Activated naive CD8-positive, alpha-beta T cell treated with anti-CD3 and anti-CD28 coated beads, Interleukin-2, amount 10 ng/mL, durations not matched to agents 7 days and 5 days (primary cell): ENCODE measurements at regions not wholly inside any gene's neighbourhood (a gene's known extent, or its start where the extent isn't known, plus 50 kb on each side); places are given as distances from the start of the nearest gene placed in this dataset.
"Not testable (repeated sequence)": the region's sequence is repeated elsewhere in the genome, so short reads cannot be mapped to it uniquely, and the experiment has no call there.

Experiments
- ATAC-seq: fragments of 150-1000 bp; cut with Tn5 transposase; one replicate; pipeline ENCODE4 v1.10.0; 2021; ENCODE audit warnings: low read depth, moderate library complexity
- POLR2A ChIA-PET: fragments of 350-600 bp; sonication (Branson Sonifier 250); formaldehyde crosslinking; loops from one replicate; lab custom pipeline; 2021; ENCODE audit warnings: antibody characterized with exemption; lab: Charles Lee
- DNase-seq: peaks from one replicate; pipeline ENCODE4 v3.0.0; 2021
- H3K27ac Mint-ChIP-seq: one replicate; pipeline ENCODE4 v1.8.0; 2022; ENCODE audit warnings: mild to moderate bottlenecking, mixed read lengths
- H3K27me3 Mint-ChIP-seq: one replicate; pipeline ENCODE4 v1.8.0; 2022; ENCODE audit warnings: mild to moderate bottlenecking, moderate library complexity, mixed read lengths
- H3K36me3 Mint-ChIP-seq: one replicate; pipeline ENCODE4 v1.8.0; 2021; ENCODE audit warnings: mild to moderate bottlenecking, mixed read lengths
- H3K4me1 Mint-ChIP-seq: one replicate; pipeline ENCODE4 v1.8.0; 2021; ENCODE audit warnings: mixed read lengths
- H3K4me3 Mint-ChIP-seq: one replicate; pipeline ENCODE4 v1.8.0; 2022; ENCODE audit warnings: mild to moderate bottlenecking, moderate library complexity, mixed read lengths
- H3K9me3 Mint-ChIP-seq: one replicate; pipeline ENCODE4 v1.8.0; 2021; ENCODE audit warnings: mixed read lengths

DNA sequence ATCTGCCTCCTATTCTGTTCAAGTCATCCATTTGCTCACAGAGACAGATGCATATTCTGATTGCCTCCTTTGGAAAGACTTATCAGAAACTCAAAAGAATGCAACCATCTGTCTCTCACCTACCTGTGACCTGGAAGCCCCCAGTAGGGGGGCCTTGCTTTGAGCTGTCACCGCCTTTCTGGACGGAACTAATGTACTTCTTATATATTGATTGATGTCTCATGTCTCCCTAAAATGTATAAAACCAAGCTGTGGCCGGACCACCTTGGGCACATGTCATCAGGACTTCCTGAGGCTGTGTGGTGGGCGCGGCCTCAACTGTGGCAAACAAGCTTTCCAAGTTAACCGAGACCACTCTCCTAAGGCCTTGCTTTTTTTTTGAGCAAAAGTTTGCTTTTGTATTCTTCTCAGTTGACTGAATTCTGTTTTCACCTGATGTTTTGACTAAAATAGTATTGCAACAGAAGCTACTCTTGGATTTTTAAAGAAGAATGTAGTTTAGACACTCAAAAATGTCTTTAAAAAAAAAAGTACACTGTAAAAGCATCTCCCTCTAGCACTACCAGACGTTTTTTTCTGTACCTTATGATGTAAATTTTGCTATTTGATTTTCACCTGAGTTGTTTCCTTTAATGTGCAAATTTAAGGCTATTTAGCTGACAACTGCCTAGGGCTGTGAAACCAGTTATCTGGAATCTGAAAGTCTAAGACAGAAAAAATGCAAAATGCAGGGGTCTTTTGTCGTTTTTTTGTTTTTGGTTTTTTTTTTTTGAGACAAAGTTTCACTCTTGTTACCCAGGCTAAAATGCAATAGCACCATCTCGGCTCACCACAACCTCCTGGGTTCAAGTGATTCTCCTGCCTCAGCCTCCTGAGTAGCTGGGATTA, 298.8 kb upstream of the SGCG start:
- H3K4me3 Mint-ChIP-seq, H3K27me3 Mint-ChIP-seq, POLR2A ChIA-PET, H3K36me3 Mint-ChIP-seq, H3K4me1 Mint-ChIP-seq, H3K27ac Mint-ChIP-seq, ATAC-seq, DNase-seq, H3K9me3 Mint-ChIP-seq: not testable (repeated sequence)

- POLR2A ChIA-PET: no interaction called here
- no peak for DNase-seq
- H3K27ac Mint-ChIP-seq: no peak overlapping the region
Measured at GRCh38 chr13:22883262-22883840, 297.4 kb upstream of the SGCG start.

GRCh38 chr13:22883956-22884355, 296.8 kb upstream of the SGCG start:
- no peaks in the 10 kb centered on the region for H3K4me1 Mint-ChIP-seq
- H3K27me3 Mint-ChIP-seq: no peaks in the 10 kb centered on the region
- H3K27ac Mint-ChIP-seq: no peak overlapping the region
- H3K36me3 Mint-ChIP-seq: no peaks in the 10 kb centered on the region
- no peaks in the 10 kb centered on the region for H3K9me3 Mint-ChIP-seq
- DNase-seq (no peak), ATAC-seq (no peak)
- POLR2A ChIA-PET: no interaction called here
- no peak overlapping the region for H3K4me3 Mint-ChIP-seq

More at GRCh38 chr13:22883262-22883840, 297.4 kb upstream of the SGCG start:
- no peaks in the 10 kb centered on the region for H3K9me3 Mint-ChIP-seq
- no peaks in the 10 kb centered on the region for H3K27me3 Mint-ChIP-seq
- H3K4me3 Mint-ChIP-seq: no peak overlapping the region
- no peaks in the 10 kb centered on the region for H3K4me1 Mint-ChIP-seq
- H3K36me3 Mint-ChIP-seq: no peaks in the 10 kb centered on the region
- no peak for ATAC-seq

DNA sequence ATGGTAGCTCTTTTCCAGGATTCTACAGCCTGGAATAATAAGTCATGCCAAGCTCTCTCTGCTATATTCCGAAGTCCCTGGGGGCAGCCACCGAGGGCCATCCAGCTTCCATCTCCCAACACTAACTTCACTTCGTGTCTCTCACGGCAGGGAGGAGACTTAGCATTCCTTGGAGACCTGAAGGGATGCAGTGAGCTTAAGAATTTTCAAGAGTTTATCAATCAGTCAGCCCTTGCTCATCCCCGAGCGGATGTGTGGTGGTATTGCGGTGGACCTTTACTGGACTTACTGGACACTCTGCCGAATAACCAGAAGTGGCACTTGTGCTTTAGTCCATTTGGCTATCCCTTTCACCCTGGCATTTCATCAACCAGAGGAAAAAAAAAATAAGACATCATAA, 294.7 kb upstream of the SGCG start:
- not testable (repeated sequence) for H3K27ac Mint-ChIP-seq, ATAC-seq

DNA sequence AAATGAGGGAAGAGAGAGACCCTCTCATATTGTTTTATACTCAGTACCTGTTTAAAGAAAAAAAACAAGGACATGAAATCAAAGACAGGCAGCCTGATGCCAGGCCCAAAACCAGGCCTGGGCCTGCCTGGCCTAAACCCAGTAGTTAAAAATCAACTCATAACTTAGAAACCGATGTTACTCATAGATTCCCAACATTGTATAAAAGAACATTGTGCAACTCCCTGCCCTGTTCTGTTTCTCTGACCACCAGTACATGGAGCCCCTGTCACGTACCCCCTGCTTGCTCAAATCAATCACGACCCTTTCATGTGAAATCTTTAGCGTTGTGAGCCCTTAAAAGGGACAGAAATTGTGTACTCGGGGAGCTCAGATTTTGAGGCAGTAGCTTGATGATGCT, 291.4 kb upstream of the SGCG start:
- H3K9me3 Mint-ChIP-seq, H3K4me3 Mint-ChIP-seq, H3K4me1 Mint-ChIP-seq, ATAC-seq, H3K27ac Mint-ChIP-seq, POLR2A ChIA-PET, DNase-seq, H3K27me3 Mint-ChIP-seq, H3K36me3 Mint-ChIP-seq: not testable (repeated sequence)

More for the DNA sequence above, 294.7 kb upstream of the SGCG start:
- H3K4me1 Mint-ChIP-seq, POLR2A ChIA-PET, H3K27me3 Mint-ChIP-seq, H3K4me3 Mint-ChIP-seq, DNase-seq, H3K36me3 Mint-ChIP-seq, H3K9me3 Mint-ChIP-seq: not testable (repeated sequence)

DNA sequence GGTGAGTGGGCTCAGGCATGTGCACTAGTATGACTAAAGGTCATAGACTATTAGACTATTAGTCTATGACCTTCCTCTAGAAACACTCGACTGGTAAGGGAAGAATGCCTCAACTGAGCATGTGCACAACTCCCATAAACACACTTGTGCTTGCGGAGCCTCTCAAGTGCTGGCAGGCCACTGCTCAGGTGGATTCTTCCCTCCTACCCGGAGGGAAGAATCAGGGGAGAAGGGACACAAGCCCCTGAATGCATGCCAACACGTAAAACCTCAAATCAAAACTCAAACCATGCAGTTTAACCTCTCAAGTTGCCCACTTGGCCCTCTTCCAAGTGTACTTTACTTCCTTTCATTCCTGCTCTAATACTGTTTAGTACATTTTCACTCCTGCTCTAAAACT, 287.6 kb upstream of the SGCG start:
- no peak overlapping the region for H3K27ac Mint-ChIP-seq
- ATAC-seq: no peak
- H3K36me3 Mint-ChIP-seq: no peaks in the 10 kb centered on the region
- H3K4me3 Mint-ChIP-seq: no peak overlapping the region
- no peaks in the 10 kb centered on the region for H3K4me1 Mint-ChIP-seq
- no peak for DNase-seq
- no peaks in the 10 kb centered on the region for H3K27me3 Mint-ChIP-seq
- no peaks in the 10 kb centered on the region for H3K9me3 Mint-ChIP-seq
- POLR2A ChIA-PET: no interaction called here

- Mint-ChIP-seq H3K4me3 (no peak overlapping the region), H3K36me3 (no peaks in the 10 kb centered on the region), H3K9me3 (no peaks in the 10 kb centered on the region), H3K27ac (no peak overlapping the region), H3K4me1 (no peaks in the 10 kb centered on the region), H3K27me3 (no peaks in the 10 kb centered on the region)
- DNase-seq (no peak), ATAC-seq (no peak)
- POLR2A ChIA-PET: no interaction called here
Measured at GRCh38 chr13:22893777-22894176, 287.0 kb upstream of the SGCG start.

- POLR2A ChIA-PET: no interaction called here
- ATAC-seq (no peak), DNase-seq (no peak)
- Mint-ChIP-seq H3K4me3 (no peak overlapping the region), H3K27me3 (no peaks in the 10 kb centered on the region), H3K9me3 (no peaks in the 10 kb centered on the region), H3K4me1 (no peaks in the 10 kb centered on the region), H3K27ac (no peak overlapping the region), H3K36me3 (no peaks in the 10 kb centered on the region)
Measured at GRCh38 chr13:22897571-22898314, 283.0 kb upstream of the SGCG start.

DNA sequence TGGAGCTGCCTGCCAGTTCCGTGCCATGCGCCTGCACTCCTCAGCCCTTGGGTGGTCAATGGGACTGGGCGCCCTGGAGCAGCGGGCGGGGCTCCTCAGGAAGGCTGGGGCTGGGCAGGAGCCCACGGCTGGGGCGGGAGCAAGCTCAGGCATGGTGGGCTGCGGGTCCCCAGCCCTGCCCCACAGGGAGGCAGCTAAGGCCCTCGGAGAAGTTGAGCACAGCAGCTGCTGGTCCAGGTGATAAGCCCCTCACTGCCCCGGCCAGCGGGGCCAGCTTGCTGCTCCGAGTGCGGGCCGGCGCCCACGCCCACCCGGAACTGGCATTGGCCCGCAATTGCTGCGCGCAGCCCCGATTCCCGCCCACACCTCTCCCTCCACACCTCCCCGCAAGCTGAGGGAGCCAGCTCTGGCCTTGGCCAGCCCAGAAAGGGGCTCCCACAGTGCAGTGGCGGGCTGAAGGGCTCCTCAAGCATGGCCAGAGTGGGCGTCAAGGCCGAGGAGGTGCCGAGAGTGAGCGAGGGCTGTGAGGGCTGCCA, 280.3 kb upstream of the SGCG start:
- ATAC-seq, DNase-seq, H3K27me3 Mint-ChIP-seq, H3K27ac Mint-ChIP-seq, H3K4me1 Mint-ChIP-seq, H3K4me3 Mint-ChIP-seq, H3K9me3 Mint-ChIP-seq, POLR2A ChIA-PET, H3K36me3 Mint-ChIP-seq: not testable (repeated sequence)

DNA sequence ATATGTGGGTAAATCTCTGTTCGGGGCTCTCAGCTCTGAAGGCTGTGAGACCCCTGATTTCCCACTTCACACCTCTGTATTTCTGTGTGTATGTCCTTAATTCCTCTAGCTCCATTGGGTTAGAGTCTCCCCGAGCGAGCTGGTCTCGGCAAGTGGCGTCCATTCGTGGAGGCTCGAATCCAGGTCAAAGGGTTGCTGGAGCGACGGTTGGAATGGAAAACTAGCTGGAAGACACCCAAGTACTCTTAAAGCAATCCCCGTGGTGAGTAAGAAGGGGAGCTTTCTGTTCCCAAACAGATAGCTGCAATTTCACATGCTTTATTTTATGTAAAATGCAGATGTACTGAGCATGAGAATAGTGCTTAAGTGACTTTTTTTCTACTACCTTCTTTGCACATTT, 277.5 kb upstream of the SGCG start:
- DNase-seq: no peak
- Mint-ChIP-seq H3K4me3 (no peak overlapping the region), H3K4me1 (no peaks in the 10 kb centered on the region), H3K9me3 (no peaks in the 10 kb centered on the region), H3K36me3 (no peaks in the 10 kb centered on the region), H3K27me3 (peaks cover 5% of the 10 kb centered on the region), H3K27ac (no peak overlapping the region)
- ATAC-seq: no peak
- POLR2A ChIA-PET: no interaction called here

DNA sequence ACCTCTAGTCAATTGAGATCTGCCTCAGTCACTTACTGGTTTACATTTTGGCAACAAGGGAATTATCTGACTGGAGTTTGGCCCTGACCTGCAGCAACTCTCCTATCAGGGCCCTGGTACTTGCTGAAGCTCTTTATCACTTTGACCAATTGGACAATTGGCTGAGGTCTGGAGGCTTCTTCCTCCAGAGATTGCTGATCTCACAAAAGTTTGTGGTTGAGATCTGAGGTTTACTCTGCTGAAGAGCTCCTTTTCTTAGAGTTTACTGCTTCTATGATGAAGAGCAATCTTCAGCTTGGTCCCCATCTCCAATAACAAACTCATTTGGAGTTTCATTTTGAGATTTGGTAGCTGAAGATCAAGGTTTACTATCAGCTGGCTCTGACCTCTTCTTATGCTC, 276.9 kb upstream of the SGCG start:
- H3K27me3 Mint-ChIP-seq: peaks cover 5% of the 10 kb centered on the region
- POLR2A ChIA-PET: no interaction called here
- DNase-seq (no peak), ATAC-seq (no peak)
- no peaks in the 10 kb centered on the region for H3K9me3 Mint-ChIP-seq
- H3K27ac Mint-ChIP-seq: no peak overlapping the region
- no peaks in the 10 kb centered on the region for H3K4me1 Mint-ChIP-seq
- no peak overlapping the region for H3K4me3 Mint-ChIP-seq
- no peaks in the 10 kb centered on the region for H3K36me3 Mint-ChIP-seq

- H3K9me3 Mint-ChIP-seq: no peaks in the 10 kb centered on the region
- POLR2A ChIA-PET: no interaction called here
- H3K27me3 Mint-ChIP-seq: peaks cover 44% of the 10 kb centered on the region
- no peak overlapping the region for H3K27ac Mint-ChIP-seq
- no peaks in the 10 kb centered on the region for H3K4me1 Mint-ChIP-seq
- H3K4me3 Mint-ChIP-seq: peak overlapping the region; percentile 44
- DNase-seq (no peak), ATAC-seq (peak; percentile 33)
- H3K36me3 Mint-ChIP-seq: no peaks in the 10 kb centered on the region
Measured at GRCh38 chr13:22915442-22916082, 265.2 kb upstream of the SGCG start.

DNA sequence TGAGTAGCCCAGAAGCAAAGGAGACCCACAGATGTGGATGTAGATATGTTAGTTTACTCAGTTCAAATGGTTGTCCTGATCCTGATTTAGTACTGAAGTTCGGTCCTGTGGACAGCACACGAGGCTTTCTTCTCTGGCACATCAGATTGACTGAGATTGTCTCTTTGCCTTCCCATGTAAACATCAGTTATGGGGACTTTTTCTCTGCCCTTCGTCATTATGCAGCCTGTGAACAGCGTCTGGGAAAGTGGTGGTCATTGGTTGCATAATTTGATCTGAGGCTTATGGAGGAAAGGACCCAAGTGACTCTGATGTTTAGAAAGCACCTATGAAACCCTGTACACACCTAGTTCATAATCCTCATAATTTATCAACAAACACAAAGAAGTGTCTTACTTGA, 264.5 kb upstream of the SGCG start:
- POLR2A ChIA-PET, H3K4me1 Mint-ChIP-seq, H3K9me3 Mint-ChIP-seq, H3K27ac Mint-ChIP-seq, H3K36me3 Mint-ChIP-seq, DNase-seq, H3K4me3 Mint-ChIP-seq, ATAC-seq: not testable (repeated sequence)
- peaks cover 44% of the 10 kb centered on the region for H3K27me3 Mint-ChIP-seq
